Endothelial cell of umbilical vein (primary cell): ENCODE measurements at regions not wholly inside any gene's neighbourhood (a gene's known extent, or its start where the extent isn't known, plus 50 kb on each side); places are given as distances from the start of the nearest gene placed in this dataset.

ENCODE experiments used
- BruUV-seq: library from RNA; stranded (reverse); fragments of 400-500 nt; replicated peaks from 2 replicates; lab custom pipeline; 2021; lab: Mats Ljungman, UMichigan
- CTCF ChIA-PET: fragments of 300-600, 350-600 bp; sonication (Branson Sonifier 250); formaldehyde crosslinking; loops from one replicate; lab custom pipeline; 2021; ENCODE audit warnings: antibody characterized with exemption, inconsistent platforms; lab: Charles Lee
- POLR2A ChIA-PET: fragments of 300-600, 350-600 bp; sonication (Branson Sonifier 250); formaldehyde crosslinking; loops from one replicate; lab custom pipeline; 2021; ENCODE audit warnings: antibody characterized with exemption, inconsistent platforms; lab: Charles Lee
- DNase-seq: peaks from one replicate; pipeline ENCODE4 v3.0.0-alpha.2; 2011; ENCODE audit warnings: low read depth, low spot score
- FAIRE-seq: peaks from 2 replicates; lab custom pipeline; 2011; peaks lifted over from hg19 to GRCh38; lab: Jason Lieb, UNC
- H2AFZ ChIP-seq: 2 replicates; pipeline ENCODE4 v1.6.0; 2012; ENCODE audit warnings: low read depth, low read length, control low read depth, inconsistent platforms
- H3K27ac ChIP-seq: 2 replicates; pipeline ENCODE4 v1.5.1; 2011; ENCODE audit warnings: low read depth, mild to moderate bottlenecking, control low read depth, low read length, moderate library complexity; ENCODE audit not compliant: insufficient read depth
- H3K27me3 ChIP-seq, 2 experiments: 2 replicates each; pipeline versions ENCODE4 v1.6.0 to v1.6.1; 2011; ENCODE audit warnings: low read length in 2 of 2, mixed read lengths in 1 of 2; ENCODE audit not compliant: control insufficient read depth in 2 of 2, insufficient read depth in 2 of 2
- H3K36me3 ChIP-seq, 2 experiments: 2 replicates in 1 of 2; 3 replicates in 1 of 2; pipeline ENCODE4 v1.5.1; 2011; ENCODE audit warnings: low read length in 2 of 2, mild to moderate bottlenecking in 1 of 2, moderate library complexity in 1 of 2; ENCODE audit not compliant: control insufficient read depth in 2 of 2, insufficient read depth in 2 of 2; ENCODE audit errors: extremely low read depth in 1 of 2
- H3K4me1 ChIP-seq: 3 replicates; pipeline ENCODE4 v1.5.1; 2011; ENCODE audit warnings: mild to moderate bottlenecking, low read length; ENCODE audit not compliant: control insufficient read depth, insufficient read depth; ENCODE audit errors: extremely low read depth
- H3K4me2 ChIP-seq: 2 replicates; pipeline ENCODE4 v1.6.1; 2011; ENCODE audit warnings: low read length, control low read depth, mixed read lengths; ENCODE audit not compliant: insufficient read depth
- H3K4me3 ChIP-seq, 3 experiments: fragments of 200-600 bp in 1 of 3; sonication (generic), shearing (Covaris generic) in 1 of 3; replicated peaks in 1 of 3; 2 replicates each; pipeline ENCODE4 v1.5.1; 2011 to 2016; ENCODE audit warnings: control low read depth in 3 of 3, low read length in 3 of 3, mild to moderate bottlenecking in 2 of 3, inconsistent platforms in 1 of 3, low read depth in 1 of 3, moderate library complexity in 1 of 3; ENCODE audit not compliant: insufficient read depth in 1 of 3
- H3K79me2 ChIP-seq: 2 replicates; pipeline ENCODE4 v1.6.0; 2012; ENCODE audit warnings: low read length, inconsistent platforms; ENCODE audit not compliant: control insufficient read depth, insufficient read depth
- H3K9ac ChIP-seq: replicated peaks from 2 replicates; pipeline ENCODE3; 2011; ENCODE audit warnings: low read length, control low read depth; ENCODE audit not compliant: insufficient read depth; ENCODE audit errors: extremely low read depth
- H3K9me1 ChIP-seq: replicated peaks from 3 replicates; pipeline ENCODE4 v1.6.0; 2011; ENCODE audit warnings: mild to moderate bottlenecking, low read length; ENCODE audit not compliant: control insufficient read depth, insufficient read depth; ENCODE audit errors: extremely low read depth
- H3K9me3 ChIP-seq: replicated peaks from 2 replicates; pipeline ENCODE4 v1.5.1; 2012; ENCODE audit warnings: low read length, inconsistent platforms; ENCODE audit not compliant: control insufficient read depth, insufficient read depth
- H4K20me1 ChIP-seq: replicated peaks from 2 replicates; pipeline ENCODE3; 2011; ENCODE audit warnings: mild to moderate bottlenecking, low read length; ENCODE audit not compliant: control insufficient read depth, insufficient read depth; ENCODE audit errors: extremely low read depth
- CTCF ChIP-seq, 2 donors: IDR thresholded peaks; 1 replicate in 1 of 2; 2 replicates in 1 of 2; pipeline ENCODE4 v1.5.1; 2011; ENCODE audit warnings: low read length in 2 of 2, mild to moderate bottlenecking in 2 of 2, moderate library complexity in 2 of 2, control low read depth in 1 of 2, inconsistent platforms in 1 of 2, low read depth in 1 of 2; ENCODE audit not compliant: insufficient read depth in 1 of 2; ENCODE audit errors: extremely low read depth in 1 of 2
- EZH2 ChIP-seq: IDR thresholded peaks from 2 replicates; pipeline ENCODE4 v1.6.1; 2012; ENCODE audit warnings: borderline replicate concordance, low read depth, mild to moderate bottlenecking, moderate library complexity, low read length, inconsistent platforms; ENCODE audit not compliant: severe bottlenecking
- FOS ChIP-seq: IDR thresholded peaks from 2 replicates; pipeline ENCODE4 v1.6.1; 2011; ENCODE audit warnings: mild to moderate bottlenecking, low read length, moderate library complexity, borderline replicate concordance; ENCODE audit not compliant: insufficient read depth
- GATA2 ChIP-seq: IDR thresholded peaks from 2 replicates; pipeline ENCODE4 v1.7.0; 2011; ENCODE audit warnings: low read depth, mild to moderate bottlenecking, moderate library complexity, mixed read lengths, low read length; ENCODE audit not compliant: insufficient read length, insufficient read depth
- JUN ChIP-seq: IDR thresholded peaks from 2 replicates; pipeline ENCODE4 v1.6.1; 2011; ENCODE audit warnings: borderline replicate concordance, low read depth; ENCODE audit not compliant: insufficient read length, insufficient read depth
- MAX ChIP-seq: IDR thresholded peaks from 2 replicates; pipeline ENCODE4 v1.6.1; 2011; ENCODE audit not compliant: insufficient read depth, insufficient read length
- MYC ChIP-seq: IDR thresholded peaks from one replicate; pipeline ENCODE4 v1.6.1; 2011; ENCODE audit warnings: mild to moderate bottlenecking, low read depth, low read length
- POLR2A ChIP-seq: IDR thresholded peaks from 2 replicates; pipeline ENCODE4 v1.6.1; 2012; ENCODE audit warnings: low read depth, mild to moderate bottlenecking, control low read depth, low read length
- POLR2AphosphoS5 ChIP-seq: IDR thresholded peaks from 2 replicates; pipeline ENCODE4 v1.6.1; 2012; ENCODE audit warnings: low read depth, mild to moderate bottlenecking, control low read depth, low read length, moderate library complexity; ENCODE audit not compliant: insufficient read depth
- dilution Hi-C: fragments of 300-500 bp; cut with MboI; formaldehyde crosslinking; loops from one replicate; pipeline ENCODE4 v1.15.0; 2019; ENCODE audit warnings: low sequenced_read_pairs; ENCODE audit not compliant: extremely low pct_ligation_motif_present
- intact Hi-C: fragments of 100-400 bp; cut with micrococcal nuclease; formaldehyde crosslinking; loops from one replicate; pipeline ENCODE4 v1.10.0; 2022

- intact Hi-C loops = no loop called here
- FAIRE-seq = no peak
- ChIA-PET POLR2A (no interaction called here), CTCF (interaction anchor here (1.8 to 1.9 kb wide), 2 partner anchors 26 to 611 kb away, joined by 4 to 7 read pairs; no protein-coding TSS in a partner anchor)
- Histone ChIP-seq H3K9me1 (no peaks in the 10 kb centered on the region), H4K20me1 (no peaks in the 10 kb centered on the region), H2AFZ (no peak overlapping the region), H3K4me2 (no peak overlapping the region), H3K9me3 (no peaks in the 10 kb centered on the region), H3K27ac (no peak overlapping the region), H3K36me3 (no peaks in the 10 kb centered on the region), H3K27me3 (no peaks in the 10 kb centered on the region), H3K79me2 (no peaks in the 10 kb centered on the region), H3K4me1 (no peaks in the 10 kb centered on the region), H3K4me3 (no peak overlapping the region), H3K9ac (no peak overlapping the region)
- TF ChIP-seq FOS (no peak), JUN (no peak), MAX (no peak), MYC (no peak), POLR2A (no peak), CTCF (IDR thresholded peaks at IDR 0.05; ENCODE audit: extremely low read depth in 1 of 2, insufficient read depth in 1 of 2, low read depth in 1 of 2, low read length in 2 of 2) (no peak), GATA2 (no peak), EZH2 (no peak), POLR2AphosphoS5 (no peak)
- no peak for DNase-seq
- no TSS peak for BruUV-seq
- dilution Hi-C loops = no loop called here
Measured at GRCh38 chr3:65144791-65145351, 457.1 kb upstream of the ADAMTS9 start.
